GM19395 (cell line): ENCODE measurements at regions not wholly inside any gene's neighbourhood (a gene's known extent, or its start where the extent isn't known, plus 50 kb on each side); places are given as distances from the start of the nearest gene placed in this dataset.

Experiments used
- ATAC-seq: cut with Tn5 transposase; IDR thresholded peaks from one replicate; pipeline ENCODE4 v1.9.1; 2021; ENCODE audit warnings: mild to moderate bottlenecking, moderate library complexity; ENCODE audit not compliant: unreplicated experiment

DNA sequence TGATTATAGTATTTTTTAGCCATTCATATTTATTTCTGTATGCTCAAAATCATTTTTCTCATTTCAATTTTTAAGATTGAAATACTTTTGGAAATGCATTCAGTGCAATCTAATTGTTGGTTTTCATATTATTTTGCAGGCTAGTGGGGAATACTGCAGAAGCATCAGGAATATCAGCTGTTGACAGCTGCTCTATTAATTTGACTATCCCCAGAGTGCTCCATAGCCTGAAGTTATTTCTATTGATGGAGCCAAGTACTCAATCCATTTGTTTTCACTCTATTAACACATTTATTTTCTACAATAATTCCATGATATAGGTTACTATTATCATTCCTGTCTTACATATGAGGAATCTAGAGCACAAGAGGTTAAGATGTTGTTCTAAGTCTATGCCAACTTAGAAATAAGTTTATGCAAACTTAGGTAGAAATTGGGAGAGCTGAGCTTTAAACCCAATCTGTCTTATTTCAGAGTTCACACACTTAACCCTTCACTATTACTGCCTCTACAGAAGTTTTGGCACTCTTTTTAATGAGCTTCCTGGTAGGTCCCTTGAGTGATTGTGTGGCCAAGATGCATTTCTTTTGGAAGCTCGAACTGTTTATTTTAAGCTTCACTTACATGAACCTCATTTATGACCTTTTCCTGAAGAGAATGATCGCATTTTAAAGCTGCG, 65.6 kb upstream of the PCDH18 start:
- ATAC-seq = no peak

DNA sequence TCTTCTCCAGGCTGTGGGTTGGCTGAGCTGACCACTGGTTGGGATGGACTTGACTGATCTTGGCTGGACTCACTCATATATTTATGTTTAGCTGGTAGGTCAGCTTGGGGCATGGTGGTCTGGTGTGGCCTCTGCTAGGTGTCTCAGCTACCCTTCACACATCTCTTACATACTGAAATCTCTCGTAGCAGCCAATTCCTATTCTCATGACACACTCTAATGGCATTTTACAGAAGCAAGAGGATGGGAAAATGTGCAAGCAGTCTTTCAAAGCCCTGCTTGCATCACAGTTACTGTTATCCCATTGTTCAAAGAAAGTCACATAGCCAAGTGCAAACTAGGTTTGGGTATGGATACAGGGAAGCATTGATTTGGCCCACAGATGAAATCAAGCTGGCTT, 55.5 kb upstream of the PCDH18 start:
- no peak for ATAC-seq

DNA sequence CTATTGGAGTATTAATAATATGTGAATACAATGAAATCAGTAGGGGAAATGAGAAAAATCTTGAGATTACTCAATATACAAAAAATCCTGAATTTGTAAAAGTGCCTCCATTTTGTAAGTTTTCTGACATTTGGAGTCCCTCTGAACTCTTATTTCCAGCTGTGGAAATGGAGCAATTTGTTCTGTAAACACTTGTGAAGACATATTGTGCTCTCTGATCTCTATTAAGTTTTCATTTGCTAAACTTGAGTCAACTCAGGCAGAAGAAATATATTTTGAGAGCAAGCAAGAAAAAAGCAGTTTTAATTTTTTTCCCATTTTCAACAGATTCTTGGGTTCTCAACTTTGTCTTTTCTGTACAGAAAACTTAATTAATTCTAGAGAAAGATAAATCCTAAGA, 51.4 kb upstream of the PCDH18 start:
- no peak for ATAC-seq
